ENCODE measurements at regions not wholly inside any gene's neighbourhood (a gene's known extent, or its start where the extent isn't known, plus 50 kb on each side); places are given as distances from the start of the nearest gene placed in this dataset.

- no peaks in the 10 kb centered on the region for H3K36me3 Mint-ChIP-seq (ENCODE audit: low read depth)
- no peaks in the 10 kb centered on the region for H3K9me3 Mint-ChIP-seq (ENCODE audit: low read depth)
- H3K4me1 Mint-ChIP-seq (ENCODE audit: low read depth): no peaks in the 10 kb centered on the region
- DNase-seq (ENCODE audit: low spot score): no peak
- no peak for TF ChIP-seq CTCF (IDR thresholded peaks at IDR 0.05)
- H3K27ac Mint-ChIP-seq (ENCODE audit: unreplicated experiment): no peak overlapping the region
- H3K27me3 Mint-ChIP-seq (ENCODE audit: low read depth): peaks cover 6% of the 10 kb centered on the region
- H3K4me3 Mint-ChIP-seq (ENCODE audit: unreplicated experiment): no peak overlapping the region
Observed at GRCh38 chr16:17565605-17566004, 94.8 kb upstream of the XYLT1 start.

- TF ChIP-seq CTCF (IDR thresholded peaks at IDR 0.05): no peak
- Mint-ChIP-seq H3K36me3 (ENCODE audit: low read depth) (no peaks in the 10 kb centered on the region), H3K9me3 (ENCODE audit: low read depth) (no peaks in the 10 kb centered on the region), H3K4me1 (ENCODE audit: low read depth) (no peaks in the 10 kb centered on the region), H3K4me3 (ENCODE audit: unreplicated experiment) (no peak overlapping the region), H3K27me3 (ENCODE audit: low read depth) (peaks cover 6% of the 10 kb centered on the region), H3K27ac (ENCODE audit: unreplicated experiment) (no peak overlapping the region)
- no peak for DNase-seq (ENCODE audit: low spot score)
Observed at GRCh38 chr16:17564856-17565255, 94.1 kb upstream of the XYLT1 start.

GRCh38 chr16:17563323-17564091 lies 92.7 kb upstream of the XYLT1 start:
- Mint-ChIP-seq H3K27ac (ENCODE audit: unreplicated experiment) (no peak overlapping the region), H3K4me3 (ENCODE audit: unreplicated experiment) (no peak overlapping the region), H3K4me1 (ENCODE audit: low read depth) (no peaks in the 10 kb centered on the region), H3K27me3 (ENCODE audit: low read depth) (peaks cover 8% of the 10 kb centered on the region), H3K9me3 (ENCODE audit: low read depth) (no peaks in the 10 kb centered on the region), H3K36me3 (ENCODE audit: low read depth) (no peaks in the 10 kb centered on the region)
- TF ChIP-seq CTCF (IDR thresholded peaks at IDR 0.05): no peak
- DNase-seq (ENCODE audit: low spot score): no peak

GRCh38 chr16:17561056-17561455 lies 90.3 kb upstream of the XYLT1 start:
- H3K36me3 Mint-ChIP-seq (ENCODE audit: low read depth): no peaks in the 10 kb centered on the region
- no peak overlapping the region for H3K4me3 Mint-ChIP-seq (ENCODE audit: unreplicated experiment)
- H3K27ac Mint-ChIP-seq (ENCODE audit: unreplicated experiment): no peak overlapping the region
- DNase-seq (ENCODE audit: low spot score): no peak
- H3K9me3 Mint-ChIP-seq (ENCODE audit: low read depth): no peaks in the 10 kb centered on the region
- H3K4me1 Mint-ChIP-seq (ENCODE audit: low read depth): no peaks in the 10 kb centered on the region
- TF ChIP-seq CTCF (IDR thresholded peaks at IDR 0.05): no peak
- H3K27me3 Mint-ChIP-seq (ENCODE audit: low read depth): peaks cover 13% of the 10 kb centered on the region

- DNase-seq (ENCODE audit: low spot score): no peak
- Mint-ChIP-seq H3K9me3 (ENCODE audit: low read depth) (no peaks in the 10 kb centered on the region), H3K4me3 (ENCODE audit: unreplicated experiment) (no peak overlapping the region), H3K4me1 (ENCODE audit: low read depth) (no peaks in the 10 kb centered on the region), H3K27me3 (ENCODE audit: low read depth) (peaks cover 13% of the 10 kb centered on the region), H3K27ac (ENCODE audit: unreplicated experiment) (no peak overlapping the region), H3K36me3 (ENCODE audit: low read depth) (no peaks in the 10 kb centered on the region)
- no peak for TF ChIP-seq CTCF (IDR thresholded peaks at IDR 0.05)
Observed at GRCh38 chr16:17560548-17560947, 89.8 kb upstream of the XYLT1 start.
